ENCODE measurements at regions not wholly inside any gene's neighbourhood (a gene's known extent, or its start where the extent isn't known, plus 50 kb on each side); places are given as distances from the start of the nearest gene placed in this dataset.
"Not testable (repeated sequence)": the region's sequence is repeated elsewhere in the genome, so short reads cannot be mapped to it uniquely, and the experiment has no call there.

- H3K36me3 ChIP-seq (ENCODE audit: insufficient read depth, low read length): no peaks in the 10 kb centered on the region
- H2AFZ ChIP-seq (ENCODE audit: low read length): no peak overlapping the region
- no peak overlapping the region for H3K9ac ChIP-seq (ENCODE audit: low read length)
- H3K9me3 ChIP-seq (ENCODE audit: low read length): no peaks in the 10 kb centered on the region
- H3K27ac ChIP-seq (ENCODE audit: low read length): no peak overlapping the region
- no peaks in the 10 kb centered on the region for H3K27me3 ChIP-seq (ENCODE audit: low read length)
- no peak overlapping the region for H3K4me3 ChIP-seq (ENCODE audit: low read length)
- H3K79me2 ChIP-seq (ENCODE audit: low read length): no peaks in the 10 kb centered on the region
- no peaks in the 10 kb centered on the region for H4K20me1 ChIP-seq (ENCODE audit: insufficient read depth, low read depth, low read length)
- H3K9me2 ChIP-seq (replicated peaks; ENCODE audit: insufficient read depth, low read length): no peaks in the 10 kb centered on the region
- no peak overlapping the region for H3K4me2 ChIP-seq (ENCODE audit: low read depth, low read length, poor library complexity, severe bottlenecking)
- no peaks in the 10 kb centered on the region for H3K4me1 ChIP-seq (ENCODE audit: low read length)
- no peak for DNase-seq
Measured at GRCh38 chr5:119757276-119757675, 127.9 kb downstream of the FAM170A start.

DNA sequence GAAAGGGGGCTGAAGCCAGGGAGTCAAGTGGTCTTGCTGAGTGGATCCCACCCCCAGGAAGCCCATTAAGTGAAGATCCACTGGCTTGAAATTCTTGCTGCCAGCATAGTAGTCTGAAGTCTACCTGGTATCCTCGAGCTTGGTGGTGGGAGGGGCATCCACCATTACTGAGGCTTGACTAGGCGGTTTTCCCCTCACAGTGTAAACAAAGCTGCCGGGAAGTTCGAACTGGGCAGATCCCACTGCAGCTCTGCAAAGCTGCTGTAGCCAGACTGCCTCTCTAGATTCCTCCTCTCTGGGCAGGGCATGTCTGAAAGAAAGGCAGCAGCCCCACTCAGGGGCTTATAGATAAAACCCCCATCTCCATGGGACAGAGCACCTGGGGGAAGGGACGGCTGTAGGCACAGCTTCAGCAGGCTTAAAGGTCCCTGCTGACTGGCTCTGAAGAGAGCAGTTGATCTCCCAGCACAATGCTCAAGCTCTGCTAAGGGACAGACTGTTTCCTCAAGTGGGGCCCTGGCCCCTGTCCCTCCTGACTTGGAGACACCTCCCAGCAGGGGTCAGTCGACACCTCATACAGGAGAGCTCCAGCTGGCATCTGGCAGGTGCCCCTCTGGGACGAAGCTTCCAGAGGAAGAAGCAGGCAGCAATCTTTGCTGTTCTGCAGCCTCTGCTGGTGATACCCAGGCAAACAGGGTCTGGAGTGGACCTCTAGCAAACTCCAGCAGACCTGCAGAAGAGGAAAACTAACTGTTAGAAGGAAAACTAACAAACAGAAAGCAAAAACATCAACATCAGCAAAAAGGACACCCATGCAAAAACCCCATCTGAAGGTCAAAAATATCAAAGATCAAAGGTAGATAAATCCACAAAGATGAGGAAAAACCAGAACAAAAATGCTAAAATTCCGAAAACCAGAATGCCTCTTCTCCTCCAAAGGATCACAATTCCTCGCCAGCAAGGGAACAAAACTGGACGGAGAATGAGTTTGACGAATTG, 140.6 kb downstream of the FAM170A start:
- H3K27ac ChIP-seq (ENCODE audit: low read length); H3K79me2 ChIP-seq (ENCODE audit: low read length); H3K4me2 ChIP-seq (ENCODE audit: low read depth, low read length, poor library complexity, severe bottlenecking); H3K9me2 ChIP-seq (replicated peaks; ENCODE audit: insufficient read depth, low read length); H4K20me1 ChIP-seq (ENCODE audit: insufficient read depth, low read depth, low read length); H2AFZ ChIP-seq (ENCODE audit: low read length); H3K9me3 ChIP-seq (ENCODE audit: low read length); H3K4me1 ChIP-seq (ENCODE audit: low read length); H3K36me3 ChIP-seq (ENCODE audit: insufficient read depth, low read length); H3K27me3 ChIP-seq (ENCODE audit: low read length); H3K9ac ChIP-seq (ENCODE audit: low read length); DNase-seq; H3K4me3 ChIP-seq (ENCODE audit: low read length): not testable (repeated sequence)

GRCh38 chr5:119780145-119780544, 150.8 kb downstream of the FAM170A start:
- H3K9me2 ChIP-seq (replicated peaks; ENCODE audit: insufficient read depth, low read length); H3K36me3 ChIP-seq (ENCODE audit: insufficient read depth, low read length); H3K9ac ChIP-seq (ENCODE audit: low read length); H3K4me1 ChIP-seq (ENCODE audit: low read length); H3K27ac ChIP-seq (ENCODE audit: low read length); H4K20me1 ChIP-seq (ENCODE audit: insufficient read depth, low read depth, low read length); DNase-seq; H3K4me2 ChIP-seq (ENCODE audit: low read depth, low read length, poor library complexity, severe bottlenecking); H3K27me3 ChIP-seq (ENCODE audit: low read length); H3K79me2 ChIP-seq (ENCODE audit: low read length); H3K9me3 ChIP-seq (ENCODE audit: low read length); H3K4me3 ChIP-seq (ENCODE audit: low read length); H2AFZ ChIP-seq (ENCODE audit: low read length): not testable (repeated sequence)

GRCh38 chr5:119785057-119785456, 155.7 kb downstream of the FAM170A start:
- no peaks in the 10 kb centered on the region for H3K79me2 ChIP-seq (ENCODE audit: low read length)
- no peaks in the 10 kb centered on the region for H3K9me2 ChIP-seq (replicated peaks; ENCODE audit: insufficient read depth, low read length)
- H3K9me3 ChIP-seq (ENCODE audit: low read length): no peaks in the 10 kb centered on the region
- no peaks in the 10 kb centered on the region for H3K27me3 ChIP-seq (ENCODE audit: low read length)
- H3K4me2 ChIP-seq (ENCODE audit: low read depth, low read length, poor library complexity, severe bottlenecking): no peak overlapping the region
- H2AFZ ChIP-seq (ENCODE audit: low read length): no peak overlapping the region
- no peak overlapping the region for H3K4me3 ChIP-seq (ENCODE audit: low read length)
- no peak overlapping the region for H3K27ac ChIP-seq (ENCODE audit: low read length)
- no peaks in the 10 kb centered on the region for H3K36me3 ChIP-seq (ENCODE audit: insufficient read depth, low read length)
- DNase-seq: no peak
- H4K20me1 ChIP-seq (ENCODE audit: insufficient read depth, low read depth, low read length): no peaks in the 10 kb centered on the region
- no peaks in the 10 kb centered on the region for H3K4me1 ChIP-seq (ENCODE audit: low read length)
- no peak overlapping the region for H3K9ac ChIP-seq (ENCODE audit: low read length)

GRCh38 chr5:119789406-119790117, 160.2 kb downstream of the FAM170A start:
- no peak overlapping the region for H2AFZ ChIP-seq (ENCODE audit: low read length)
- no peak overlapping the region for H3K27ac ChIP-seq (ENCODE audit: low read length)
- H3K27me3 ChIP-seq (ENCODE audit: low read length): no peaks in the 10 kb centered on the region
- H3K9me2 ChIP-seq (replicated peaks; ENCODE audit: insufficient read depth, low read length): no peaks in the 10 kb centered on the region
- H4K20me1 ChIP-seq (ENCODE audit: insufficient read depth, low read depth, low read length): no peaks in the 10 kb centered on the region
- no peak overlapping the region for H3K4me2 ChIP-seq (ENCODE audit: low read depth, low read length, poor library complexity, severe bottlenecking)
- H3K4me1 ChIP-seq (ENCODE audit: low read length): no peaks in the 10 kb centered on the region
- no peaks in the 10 kb centered on the region for H3K9me3 ChIP-seq (ENCODE audit: low read length)
- no peak overlapping the region for H3K9ac ChIP-seq (ENCODE audit: low read length)
- DNase-seq: no peak
- H3K79me2 ChIP-seq (ENCODE audit: low read length): no peaks in the 10 kb centered on the region
- no peak overlapping the region for H3K4me3 ChIP-seq (ENCODE audit: low read length)
- H3K36me3 ChIP-seq (ENCODE audit: insufficient read depth, low read length): no peaks in the 10 kb centered on the region

GRCh38 chr5:119792161-119792799, 162.9 kb downstream of the FAM170A start:
- Histone ChIP-seq H3K4me1 (ENCODE audit: low read length) (no peaks in the 10 kb centered on the region), H3K79me2 (ENCODE audit: low read length) (no peaks in the 10 kb centered on the region), H3K9ac (ENCODE audit: low read length) (no peak overlapping the region), H3K27me3 (ENCODE audit: low read length) (no peaks in the 10 kb centered on the region), H3K9me2 (replicated peaks; ENCODE audit: insufficient read depth, low read length) (no peaks in the 10 kb centered on the region), H3K4me2 (ENCODE audit: low read depth, low read length, poor library complexity, severe bottlenecking) (no peak overlapping the region), H3K9me3 (ENCODE audit: low read length) (no peaks in the 10 kb centered on the region), H2AFZ (ENCODE audit: low read length) (no peak overlapping the region), H3K27ac (ENCODE audit: low read length) (no peak overlapping the region), H4K20me1 (ENCODE audit: insufficient read depth, low read depth, low read length) (no peaks in the 10 kb centered on the region), H3K36me3 (ENCODE audit: insufficient read depth, low read length) (no peaks in the 10 kb centered on the region), H3K4me3 (ENCODE audit: low read length) (no peak overlapping the region)
- DNase-seq: no peak

DNA sequence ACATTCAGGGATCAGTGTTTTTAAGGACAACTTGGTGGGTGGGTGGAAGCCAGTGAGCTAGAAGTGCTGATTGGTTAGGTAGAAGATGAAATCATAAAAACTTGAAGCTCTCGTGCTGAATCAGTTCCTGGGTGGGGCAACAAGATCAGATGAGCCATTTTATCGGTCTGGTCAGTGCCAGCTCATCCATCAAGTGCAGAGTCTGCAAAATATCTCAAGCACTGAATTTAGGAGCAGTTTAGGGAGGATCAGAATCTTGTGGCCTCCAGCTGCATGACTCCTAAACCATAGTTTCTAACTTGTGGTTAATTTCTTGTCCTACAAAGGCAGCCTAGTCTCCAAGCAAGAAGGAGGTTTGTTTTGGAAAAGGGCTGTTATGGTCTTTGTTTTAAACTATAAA, 166.4 kb downstream of the FAM170A start:
- H3K9ac ChIP-seq (ENCODE audit: low read length): no peak overlapping the region
- no peak overlapping the region for H3K4me3 ChIP-seq (ENCODE audit: low read length)
- no peak overlapping the region for H2AFZ ChIP-seq (ENCODE audit: low read length)
- no peaks in the 10 kb centered on the region for H3K4me1 ChIP-seq (ENCODE audit: low read length)
- H4K20me1 ChIP-seq (ENCODE audit: insufficient read depth, low read depth, low read length): no peaks in the 10 kb centered on the region
- no peaks in the 10 kb centered on the region for H3K27me3 ChIP-seq (ENCODE audit: low read length)
- no peaks in the 10 kb centered on the region for H3K9me2 ChIP-seq (replicated peaks; ENCODE audit: insufficient read depth, low read length)
- H3K79me2 ChIP-seq (ENCODE audit: low read length): no peaks in the 10 kb centered on the region
- DNase-seq: no peak
- H3K36me3 ChIP-seq (ENCODE audit: insufficient read depth, low read length): no peaks in the 10 kb centered on the region
- H3K4me2 ChIP-seq (ENCODE audit: low read depth, low read length, poor library complexity, severe bottlenecking): no peak overlapping the region
- no peak overlapping the region for H3K27ac ChIP-seq (ENCODE audit: low read length)
- no peaks in the 10 kb centered on the region for H3K9me3 ChIP-seq (ENCODE audit: low read length)

GRCh38 chr5:119801570-119801969, 172.2 kb downstream of the FAM170A start:
- H3K36me3 ChIP-seq (ENCODE audit: insufficient read depth, low read length): no peaks in the 10 kb centered on the region
- no peak overlapping the region for H3K4me3 ChIP-seq (ENCODE audit: low read length)
- no peaks in the 10 kb centered on the region for H4K20me1 ChIP-seq (ENCODE audit: insufficient read depth, low read depth, low read length)
- no peaks in the 10 kb centered on the region for H3K9me2 ChIP-seq (replicated peaks; ENCODE audit: insufficient read depth, low read length)
- H3K79me2 ChIP-seq (ENCODE audit: low read length): no peaks in the 10 kb centered on the region
- no peak overlapping the region for H3K9ac ChIP-seq (ENCODE audit: low read length)
- no peak overlapping the region for H3K4me2 ChIP-seq (ENCODE audit: low read depth, low read length, poor library complexity, severe bottlenecking)
- DNase-seq: no peak
- no peaks in the 10 kb centered on the region for H3K9me3 ChIP-seq (ENCODE audit: low read length)
- no peak overlapping the region for H3K27ac ChIP-seq (ENCODE audit: low read length)
- H3K4me1 ChIP-seq (ENCODE audit: low read length): no peaks in the 10 kb centered on the region
- no peak overlapping the region for H2AFZ ChIP-seq (ENCODE audit: low read length)
- no peaks in the 10 kb centered on the region for H3K27me3 ChIP-seq (ENCODE audit: low read length)

Data from Karpas-422 (cell line).